ENCODE measurements at regions not wholly inside any gene's neighbourhood (a gene's known extent, or its start where the extent isn't known, plus 50 kb on each side); places are given as distances from the start of the nearest gene placed in this dataset.

DNA sequence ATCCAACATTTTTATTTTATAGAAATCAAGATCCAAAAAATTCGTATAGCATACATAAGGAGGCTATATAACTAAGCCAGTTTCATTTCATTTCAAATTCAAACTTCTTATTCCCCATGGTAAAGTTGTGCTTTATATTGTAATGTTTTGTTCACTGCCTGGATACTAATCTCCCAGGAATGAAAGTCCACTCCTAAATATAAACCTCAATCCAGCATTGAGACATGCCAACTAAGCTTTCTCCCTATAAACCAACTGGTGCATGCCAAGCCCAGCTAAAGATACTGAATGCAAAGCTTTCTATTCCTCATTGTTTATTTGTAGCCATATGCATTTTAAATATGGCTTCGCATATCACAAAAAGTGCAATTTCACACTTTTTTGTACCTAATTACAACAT lies 63.8 kb upstream of the INPP4B start:
- TF ChIP-seq POLR2A (IDR thresholded peaks at IDR 0.05) (no peak), EP300 (IDR thresholded peaks at IDR 0.05) (no peak)
